IMR-90 (cell line): ENCODE measurements at regions not wholly inside any gene's neighbourhood (a gene's known extent, or its start where the extent isn't known, plus 50 kb on each side); places are given as distances from the start of the nearest gene placed in this dataset.

Experiments
- ATAC-seq: fragments of 200-7000 bp; cut with Tn5 transposase; 2 replicates; pipeline ENCODE4 v1.9.1; 2020; ENCODE audit warnings: low read depth, mild to moderate bottlenecking, moderate library complexity
- BruUV-seq: library from RNA; stranded (reverse); fragments of 400-500 nt; replicated peaks from 2 replicates; lab custom pipeline; 2021; lab: Mats Ljungman, UMichigan
- CTCF ChIA-PET: fragments of 300-600 bp; formaldehyde crosslinking; extraction: SDS; loops from one replicate; lab custom pipeline; 2021; ENCODE audit warnings: antibody characterized with exemption; lab: Yijun Ruan, JAX
- POLR2A ChIA-PET: fragments of 300-600 bp; sonication (Branson Sonifier 250); formaldehyde crosslinking; loops from one replicate; lab custom pipeline; 2022; ENCODE audit warnings: antibody characterized with exemption; ENCODE audit not compliant: unreplicated experiment; lab: Charles Lee
- DNase-seq: peaks from one replicate; pipeline ENCODE4 v3.0.0; 2013
- H2AFZ ChIP-seq: replicated peaks from 2 replicates; pipeline ENCODE3; 2013; ENCODE audit warnings: low read length, mild to moderate bottlenecking; ENCODE audit not compliant: poor library complexity
- H2AK5ac ChIP-seq: 2 replicates; pipeline ENCODE4 v1.6.1; 2013; ENCODE audit warnings: low read depth, low read length, inconsistent platforms
- H2AK9ac ChIP-seq: replicated peaks from 2 replicates; pipeline ENCODE3; 2013; ENCODE audit warnings: mild to moderate bottlenecking, low read depth, low read length, moderate library complexity; ENCODE audit not compliant: poor library complexity
- H2BK120ac ChIP-seq: 2 replicates; pipeline ENCODE4 v1.6.1; 2013; ENCODE audit warnings: low read depth, low read length, inconsistent platforms
- H2BK15ac ChIP-seq: 3 replicates; pipeline ENCODE4 v1.6.1; 2013; ENCODE audit warnings: low read depth, low read length, inconsistent platforms
- H2BK20ac ChIP-seq: 2 replicates; pipeline ENCODE4 v1.6.1; 2013; ENCODE audit warnings: low read depth, mild to moderate bottlenecking, inconsistent platforms, low read length, moderate library complexity
- H2BK5ac ChIP-seq: 2 replicates; pipeline ENCODE4 v1.6.1; 2013; ENCODE audit warnings: mild to moderate bottlenecking, low read depth, low read length, inconsistent platforms; ENCODE audit not compliant: poor library complexity, severe bottlenecking
- H3K14ac ChIP-seq: replicated peaks from 2 replicates; pipeline ENCODE4 v1.6.1; 2013; ENCODE audit warnings: low read depth, low read length, inconsistent platforms
- H3K18ac ChIP-seq: 2 replicates; pipeline ENCODE4 v1.6.1; 2013; ENCODE audit warnings: low read depth, low read length, control low read depth
- H3K23ac ChIP-seq: 2 replicates; pipeline ENCODE4 v1.6.1; 2013; ENCODE audit warnings: low read depth, low read length, inconsistent platforms
- H3K27ac ChIP-seq: 2 replicates; pipeline ENCODE4 v1.5.1; 2013; ENCODE audit warnings: mild to moderate bottlenecking, control low read depth, low read length; ENCODE audit not compliant: insufficient read depth
- H3K27me3 ChIP-seq: 2 replicates; pipeline ENCODE4 v1.6.1; 2013; ENCODE audit warnings: low read length; ENCODE audit not compliant: control insufficient read depth, insufficient read depth
- H3K36me3 ChIP-seq: 2 replicates; pipeline ENCODE4 v1.6.1; 2013; ENCODE audit warnings: low read length, mixed read lengths; ENCODE audit not compliant: control insufficient read depth, insufficient read depth
- H3K4ac ChIP-seq: 2 replicates; pipeline ENCODE4 v1.6.1; 2013; ENCODE audit warnings: low read depth, low read length, inconsistent platforms
- H3K4me1 ChIP-seq: 2 replicates; pipeline ENCODE4 v1.6.1; 2013; ENCODE audit warnings: low read length, mixed read lengths; ENCODE audit not compliant: control insufficient read depth, insufficient read depth
- H3K4me2 ChIP-seq: 2 replicates; pipeline ENCODE4 v1.6.1; 2013; ENCODE audit warnings: low read depth, mild to moderate bottlenecking, control low read depth, low read length, moderate library complexity
- H3K4me3 ChIP-seq: 2 replicates; pipeline ENCODE4 v1.5.1; 2013; ENCODE audit warnings: low read depth, mild to moderate bottlenecking, control low read depth, low read length, moderate library complexity; ENCODE audit not compliant: insufficient read depth
- H3K56ac ChIP-seq: 2 replicates; pipeline ENCODE4 v1.6.1; 2013; ENCODE audit warnings: low read length, inconsistent platforms; ENCODE audit not compliant: insufficient read depth; ENCODE audit errors: extremely low read depth
- H3K79me1 ChIP-seq, 2 experiments: 2 replicates each; pipeline ENCODE4 v1.6.1; 2013; ENCODE audit warnings: low read length in 2 of 2, inconsistent platforms in 1 of 2, low read depth in 1 of 2
- H3K9ac ChIP-seq: 2 replicates; pipeline ENCODE4 v1.6.1; 2013; ENCODE audit warnings: low read depth, low read length, control low read depth
- H3K9me1 ChIP-seq: 2 replicates; pipeline ENCODE4 v1.6.1; 2013; ENCODE audit warnings: low read length, inconsistent platforms; ENCODE audit not compliant: insufficient read depth
- H3K9me3 ChIP-seq: 2 replicates; pipeline ENCODE4 v1.6.1; 2013; ENCODE audit warnings: low read length; ENCODE audit not compliant: control insufficient read depth, insufficient read depth
- H4K20me1 ChIP-seq: 2 replicates; pipeline ENCODE4 v1.6.1; 2013; ENCODE audit warnings: low read length, inconsistent platforms; ENCODE audit not compliant: insufficient read depth
- H4K5ac ChIP-seq: 2 replicates; pipeline ENCODE4 v1.6.1; 2013; ENCODE audit warnings: mild to moderate bottlenecking, low read depth, low read length, control low read depth
- H4K8ac ChIP-seq, 2 experiments: 2 replicates each; pipeline ENCODE4 v1.6.1; 2013; ENCODE audit warnings: low read depth in 2 of 2, low read length in 2 of 2, control low read depth in 1 of 2, inconsistent platforms in 1 of 2
- H4K91ac ChIP-seq: 2 replicates; pipeline ENCODE4 v1.6.1; 2013; ENCODE audit warnings: low read depth, low read length, inconsistent platforms; ENCODE audit not compliant: insufficient read depth
- BHLHE40 ChIP-seq: fragments of 150-350 bp; IDR thresholded peaks from 2 replicates; pipeline ENCODE4 v1.6.1; 2016; ENCODE audit warnings: mild to moderate bottlenecking, low read depth, low read length
- CEBPB ChIP-seq: IDR thresholded peaks from 2 replicates; pipeline ENCODE4 v1.6.1; 2012; ENCODE audit warnings: low read depth, low read length, improper control_type of control experiment
- CTCF ChIP-seq: conservative IDR thresholded peaks from 2 replicates; pipeline ENCODE4 v1.5.1; 2012; ENCODE audit warnings: mild to moderate bottlenecking, low read depth, low read length, improper control_type of control experiment
- ELK1 ChIP-seq: fragments of 150-350 bp; IDR thresholded peaks from 2 replicates; pipeline ENCODE4 v1.6.1; 2016; ENCODE audit warnings: low read depth, mild to moderate bottlenecking, low read length, moderate library complexity, borderline replicate concordance
- MAFK ChIP-seq: IDR thresholded peaks from 2 replicates; pipeline ENCODE4 v1.6.1; 2012; ENCODE audit warnings: low read depth, low read length, improper control_type of control experiment
- MAZ ChIP-seq: IDR thresholded peaks from 2 replicates; pipeline ENCODE4 v1.6.1; 2012; ENCODE audit warnings: low read depth, mild to moderate bottlenecking, low read length, improper control_type of control experiment, moderate library complexity, borderline replicate concordance
- MXI1 ChIP-seq: IDR thresholded peaks from 2 replicates; pipeline ENCODE4 v1.6.1; 2012; ENCODE audit warnings: low read depth, mild to moderate bottlenecking, low read length, moderate library complexity, borderline replicate concordance
- NFE2L2 ChIP-seq: fragments of 150-350 bp; IDR thresholded peaks from 2 replicates; pipeline ENCODE4 v1.6.1; 2016; ENCODE audit warnings: low read depth, mild to moderate bottlenecking, low read length
- POLR2A ChIP-seq: IDR thresholded peaks from 2 replicates; pipeline ENCODE4 v1.6.1; 2012; ENCODE audit warnings: mild to moderate bottlenecking, low read depth, low read length
- RAD21 ChIP-seq: IDR thresholded peaks from 2 replicates; pipeline ENCODE4 v1.6.1; 2012; ENCODE audit warnings: low read length, improper control_type of control experiment
- RCOR1 ChIP-seq: IDR thresholded peaks from 2 replicates; pipeline ENCODE4 v1.6.1; 2012; ENCODE audit warnings: mild to moderate bottlenecking, low read length, improper control_type of control experiment; ENCODE audit not compliant: insufficient replicate concordance
- RFX5 ChIP-seq: IDR thresholded peaks from 2 replicates; pipeline ENCODE4 v1.8.0; 2012; ENCODE audit warnings: low read depth, mild to moderate bottlenecking, low read length, moderate library complexity
- USF2 ChIP-seq: fragments of 150-350 bp; IDR thresholded peaks from 2 replicates; pipeline ENCODE4 v1.6.1; 2017; ENCODE audit warnings: mild to moderate bottlenecking, antibody characterized with exemption, low read length, low read depth
- WGBS, 2 experiments: methylation state at CpG; one replicate each; pipeline versions ENCODE4 v1.1.5 to v1.1.7; 2013; ENCODE audit warnings: missing lambda C conversion rate in 2 of 2; ENCODE audit not compliant: insufficient read length in 1 of 2; ENCODE audit errors: extremely low coverage in 2 of 2; 5-methylcytosine and 5-hydroxymethylcytosine counted together
- dilution Hi-C: fragments of 300-500 bp; cut with HindIII; formaldehyde crosslinking; loops from one replicate; pipeline ENCODE4 v1.14.3; 2018; ENCODE audit warnings: low sequenced_read_pairs; ENCODE audit not compliant: unreplicated experiment
- in situ Hi-C: fragments of 300-500 bp; cut with MboI; formaldehyde crosslinking; loops from 3 replicates; pipeline ENCODE4 v1.14.3; 2019; ENCODE audit warnings: low sequenced_read_pairs, inconsistent platforms, mixed read lengths
- intact Hi-C: fragments of 100-400 bp; cut with micrococcal nuclease; formaldehyde crosslinking; loops from 2 replicates; pipeline ENCODE4 v1.10.0; 2022

- Histone ChIP-seq H2BK120ac (peak overlapping the region; percentile 79), H2AK9ac (peak overlapping the region; percentile 45), H3K9ac (no peak overlapping the region), H3K4ac (peak overlapping the region; percentile 75), H3K4me2 (no peak overlapping the region), H3K14ac (no peak overlapping the region), H3K56ac (no peak overlapping the region; the same call in 1 of the 2 replicates), H3K9me1 (peaks cover 3% of the 10 kb centered on the region), H2AK5ac (peak overlapping the region; percentile 14; the same call in 1 of the 2 replicates), H3K79me1 (no peaks in the 10 kb centered on the region), H2BK15ac (peak overlapping the region; percentile 72; the same call in 1 of the 3 replicates), H3K18ac (peak overlapping the region; percentile 49; the same call in 1 of the 2 replicates), H2BK5ac (peak overlapping the region; percentile 77), H3K36me3 (no peaks in the 10 kb centered on the region), H3K27me3 (peaks cover 2% of the 10 kb centered on the region; the same call in 1 of the 2 replicates), H3K27ac (peak overlapping the region; percentile 48; the same call in 1 of the 2 replicates), H3K4me3 (no peak overlapping the region), H4K5ac (peak overlapping the region; percentile 48), H3K4me1 (peaks cover 6% of the 10 kb centered on the region; the same call in 1 of the 2 replicates), H2BK20ac (peak overlapping the region; percentile 65; the same call in 1 of the 2 replicates), H4K20me1 (no peaks in the 10 kb centered on the region), H3K23ac (no peak overlapping the region), H4K8ac (peak overlapping the region in 1 of 2 experiments; percentile 51; a peak in 2 of 4 replicates), H4K91ac (peak overlapping the region; percentile 31), H3K9me3 (peaks cover 4% of the 10 kb centered on the region; the same call in 1 of the 2 replicates), H2AFZ (peak overlapping the region; percentile 57)
- dilution Hi-C loops (no loop called here), in situ Hi-C loops (no loop called here), intact Hi-C loops (no loop called here)
- 88% methylated on average over 1 of the region's 5 CpGs; no CpG with 5 or more reads in 1 of the 2 experiments for WGBS, 2 experiments
- peak; percentile 92 for ATAC-seq
- POLR2A ChIA-PET, result no interaction called here
- BruUV-seq, result no TSS peak
- peak; percentile 95 for DNase-seq
- CTCF ChIA-PET, result no interaction called here
- TF ChIP-seq MXI1, result peak; percentile 76; the same call in 1 of the 2 replicates
- no peak for TF ChIP-seq MAFK
- no peak for TF ChIP-seq ELK1
- TF ChIP-seq MAZ, result no peak
- TF ChIP-seq USF2, result peak; percentile 67
- no peak for TF ChIP-seq POLR2A
- TF ChIP-seq RAD21, result peak; percentile 18; the same call in 1 of the 2 replicates
- no peak for TF ChIP-seq CEBPB
- TF ChIP-seq RFX5, result no peak
- TF ChIP-seq NFE2L2, result no peak
- peak; percentile 94 for TF ChIP-seq BHLHE40
- peak; percentile 44 for TF ChIP-seq RCOR1
- no peak for TF ChIP-seq CTCF
These were observed 60.1 kb upstream of the PLAC1 start for GRCh38 chrX:134718105-134718965.
